ENCODE measurements at regions not wholly inside any gene's neighbourhood (a gene's known extent, or its start where the extent isn't known, plus 50 kb on each side); places are given as distances from the start of the nearest gene placed in this dataset.
"Not testable (repeated sequence)": the region's sequence is repeated elsewhere in the genome, so short reads cannot be mapped to it uniquely, and the experiment has no call there.

DNA sequence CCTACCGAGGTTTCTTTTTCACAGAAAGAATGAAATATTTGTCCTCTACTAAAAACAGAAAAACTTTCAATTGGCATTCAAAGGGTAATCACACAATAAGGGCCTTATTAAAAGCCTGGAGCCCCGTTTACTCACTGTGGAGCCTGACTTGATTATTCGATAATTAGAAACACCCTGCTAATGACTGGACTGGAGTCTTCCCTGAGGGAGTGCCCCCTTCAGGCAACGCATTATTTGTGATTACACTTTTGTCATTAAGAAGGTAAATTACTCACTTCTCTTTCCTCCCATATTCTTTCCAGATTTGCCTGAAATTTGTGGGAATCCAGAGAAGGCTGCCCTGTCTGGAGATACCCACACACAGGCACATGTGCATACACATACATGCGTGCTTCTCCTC, 444.2 kb upstream of the NPVF start:
- DNase-seq: no peak

- DNase-seq: peak in 2 of 3 experiments; percentile 35 to 70
Measured at GRCh38 chr7:25675789-25676474, 447.6 kb upstream of the NPVF start.

DNA sequence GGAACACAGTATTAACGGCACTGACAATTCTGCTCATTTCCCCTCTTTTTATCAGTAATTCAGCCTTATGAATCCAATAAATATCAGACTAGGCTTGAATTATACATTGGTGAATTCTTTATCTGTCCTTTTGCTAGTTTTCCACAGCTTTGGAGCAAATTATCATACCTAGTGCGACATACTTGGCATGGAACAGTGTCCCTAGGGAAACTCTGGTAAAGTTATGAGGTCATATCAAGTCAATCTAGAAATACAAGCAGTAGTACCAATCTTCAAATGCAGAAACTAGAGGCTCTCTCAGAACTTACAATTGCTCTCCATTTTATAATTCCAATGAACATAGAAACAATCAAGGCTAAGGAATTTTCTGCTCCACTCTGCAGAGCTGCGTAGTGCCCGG, 449.3 kb upstream of the NPVF start:
- no peak for DNase-seq

DNA sequence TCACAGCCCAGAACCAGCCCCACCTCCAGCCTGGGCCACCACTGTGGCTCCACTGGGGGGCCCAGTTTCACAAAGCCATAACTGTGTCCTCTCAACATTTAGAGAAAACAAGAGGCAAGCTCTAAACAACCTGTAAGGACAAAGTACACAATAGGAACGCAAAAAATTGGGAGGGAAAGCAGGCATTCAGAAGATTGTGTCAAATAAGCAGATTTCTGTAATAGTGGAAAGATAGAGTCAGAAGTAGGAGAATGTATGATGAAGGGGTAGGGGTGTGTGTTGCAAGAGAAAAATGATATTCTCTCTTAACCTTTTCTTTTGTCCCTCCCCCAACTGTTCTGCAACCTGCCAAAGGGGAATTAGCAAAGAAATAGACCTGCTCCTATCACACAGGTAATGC, 449.9 kb upstream of the NPVF start:
- DNase-seq: no peak

DNA sequence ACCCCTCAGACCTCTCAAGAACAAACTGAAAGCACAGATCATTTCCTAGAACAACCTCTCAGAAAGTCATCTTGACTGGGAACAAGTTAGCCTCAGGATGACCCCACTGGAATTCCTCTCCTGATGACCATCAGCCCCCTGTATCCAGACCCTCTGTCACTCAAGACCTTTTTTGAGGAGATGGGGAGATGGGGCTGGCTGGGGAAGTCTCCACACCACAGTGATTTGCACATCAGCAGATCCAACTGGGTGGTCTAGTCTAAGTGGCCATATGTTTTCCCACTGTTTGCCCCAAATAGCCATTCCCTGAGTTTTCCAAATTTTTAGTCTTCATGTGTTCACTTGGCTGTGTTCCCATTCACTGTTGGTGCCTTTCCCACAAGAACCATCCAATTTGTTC, 452.4 kb upstream of the NPVF start:
- no peak for DNase-seq

DNA sequence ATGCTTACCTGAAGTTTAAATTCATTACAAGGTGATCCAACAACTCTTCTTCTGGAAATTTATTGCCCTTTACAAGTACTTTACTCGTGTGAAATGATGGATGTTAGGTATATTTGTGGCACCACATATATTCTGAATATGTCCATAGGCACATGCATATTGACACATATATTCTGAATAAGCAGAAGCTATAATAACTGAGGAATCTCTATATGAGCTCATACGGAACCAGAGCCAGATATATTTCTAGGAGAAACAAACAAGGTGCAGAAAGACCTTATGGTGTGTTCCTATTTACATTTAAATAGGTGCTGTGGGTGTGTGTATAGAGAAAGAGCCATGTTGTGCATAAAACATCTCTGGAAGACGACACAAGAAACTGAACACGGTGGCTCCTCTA, 456.1 kb upstream of the NPVF start:
- no peak for DNase-seq

DNA sequence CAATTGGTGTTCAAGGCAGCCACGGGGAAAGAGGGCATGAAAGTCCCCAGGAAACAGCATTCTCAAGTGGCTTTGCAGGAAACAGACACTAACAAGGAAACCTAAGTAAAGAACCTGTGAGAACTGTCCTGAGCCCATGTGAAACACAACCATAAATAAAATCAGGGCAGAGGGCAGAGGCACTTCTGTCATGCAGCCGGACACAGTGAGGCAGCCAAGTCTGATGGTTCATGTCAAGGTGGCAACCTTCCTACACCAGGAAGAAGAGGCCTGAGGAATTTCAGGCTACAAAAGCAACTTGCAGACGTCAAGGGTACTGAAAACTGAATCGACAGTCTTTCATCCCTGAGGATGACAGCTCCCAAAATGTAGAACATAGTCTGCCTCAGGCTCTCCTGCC, 458.2 kb upstream of the NPVF start:
- DNase-seq: no peak

- no peak for DNase-seq
Measured at GRCh38 chr7:25694211-25694610, 457.8 kb upstream of the NFE2L3 start.

GRCh38 chr7:25694699-25695098, 457.3 kb upstream of the NFE2L3 start:
- DNase-seq: no peak

DNA sequence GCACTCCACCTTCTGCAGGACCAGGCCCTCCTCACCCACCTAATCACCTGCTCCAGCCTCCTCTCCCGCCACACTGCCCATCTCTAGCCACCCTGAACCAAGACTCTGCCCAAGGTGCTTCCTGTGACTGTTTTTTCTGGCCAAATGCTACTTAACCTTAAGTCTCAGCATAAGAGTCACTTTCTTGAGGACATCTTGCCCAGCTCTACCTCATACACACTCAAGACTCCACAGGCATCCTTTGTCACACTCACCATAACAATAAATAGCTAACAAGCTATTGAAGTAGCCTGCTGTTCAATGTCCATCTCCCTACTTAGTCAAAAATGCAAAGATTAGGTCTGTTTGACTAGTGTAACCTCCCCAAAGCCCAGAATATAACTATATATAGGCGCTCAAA, 455.4 kb upstream of the NFE2L3 start:
- DNase-seq: no peak

- no peak for DNase-seq
Measured at GRCh38 chr7:25698451-25699113, 453.4 kb upstream of the NFE2L3 start.

DNA sequence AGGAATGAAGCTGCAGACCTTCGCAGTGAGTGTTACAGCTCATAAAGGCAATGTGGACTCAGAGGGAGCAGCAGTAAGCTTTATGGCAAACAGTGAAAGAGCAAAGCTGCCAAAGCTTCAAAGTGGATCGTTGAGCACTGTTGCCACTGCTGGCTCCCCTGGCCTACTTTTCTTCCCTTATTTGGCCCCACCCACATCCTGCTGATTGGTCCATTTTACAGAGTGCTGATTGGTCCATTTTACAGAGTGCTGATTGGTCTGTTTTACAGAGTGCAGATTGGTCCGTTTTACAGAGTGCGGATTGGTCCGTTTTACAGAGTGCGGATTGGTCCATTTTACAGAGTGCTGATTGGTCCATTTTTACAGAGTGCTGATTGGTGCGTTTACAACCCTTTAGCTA, 451.9 kb upstream of the NFE2L3 start:
- DNase-seq: not testable (repeated sequence)

DNA sequence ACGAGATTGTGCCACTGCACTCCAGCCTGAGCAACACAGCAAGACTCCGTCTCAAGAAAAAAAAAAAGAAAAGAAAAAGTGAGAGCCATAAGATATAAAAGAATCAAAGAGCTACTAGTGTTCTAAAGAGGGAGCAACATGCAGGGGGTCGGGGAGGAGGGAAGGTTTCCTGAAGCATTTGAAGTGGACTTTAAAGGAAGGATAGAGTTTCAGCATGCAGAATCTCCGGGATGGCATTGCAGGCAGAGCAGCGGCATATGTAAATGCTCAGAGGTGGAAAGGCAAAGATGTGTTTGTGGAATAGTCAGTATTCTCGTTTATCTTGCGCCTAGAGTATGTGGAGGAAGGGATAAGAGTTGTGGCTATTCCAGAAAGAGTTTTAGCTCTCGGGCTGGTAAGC, 447.6 kb upstream of the NFE2L3 start:
- no peak for DNase-seq

DNA sequence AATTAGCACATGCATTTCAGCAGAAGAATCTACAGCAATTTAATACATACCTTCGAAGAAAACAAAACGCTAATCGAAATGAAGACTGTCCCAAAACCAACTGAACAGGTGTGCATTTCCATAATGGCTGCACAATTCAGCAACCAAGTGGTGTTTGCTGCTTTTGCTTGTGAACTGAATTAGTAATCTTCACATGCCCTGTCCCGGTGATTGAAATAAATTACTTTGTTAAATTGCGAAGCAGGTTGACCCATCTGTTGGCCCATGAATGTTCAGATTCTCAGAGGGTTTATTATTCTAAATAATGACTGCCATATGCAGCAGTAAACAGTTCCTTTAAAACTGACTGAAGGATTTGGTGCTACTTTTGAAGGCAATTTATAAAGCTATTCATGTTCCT, 445.2 kb upstream of the NFE2L3 start:
- no peak for DNase-seq

GRCh38 chr7:25707768-25708620, 444.0 kb upstream of the NFE2L3 start:
- DNase-seq: no peak

DNA sequence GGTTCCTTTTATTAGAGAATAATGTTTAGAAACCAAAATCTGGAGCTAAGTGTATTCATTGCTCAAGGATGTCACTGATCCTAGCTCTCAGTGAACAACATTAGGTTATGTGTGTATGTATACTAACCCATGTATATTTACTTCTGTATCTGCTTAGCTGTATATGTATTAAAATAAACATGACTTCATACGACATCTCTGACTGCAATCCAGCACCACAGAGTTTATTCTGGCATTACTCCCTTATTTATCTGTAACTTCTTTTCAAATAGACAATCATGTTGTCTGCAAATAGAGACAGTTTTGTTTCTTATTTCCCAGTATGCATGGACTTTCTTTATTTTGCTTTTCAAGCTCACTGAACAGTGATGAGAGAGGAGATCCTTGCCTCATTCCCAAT, 441.0 kb upstream of the NFE2L3 start:
- DNase-seq: no peak

DNA sequence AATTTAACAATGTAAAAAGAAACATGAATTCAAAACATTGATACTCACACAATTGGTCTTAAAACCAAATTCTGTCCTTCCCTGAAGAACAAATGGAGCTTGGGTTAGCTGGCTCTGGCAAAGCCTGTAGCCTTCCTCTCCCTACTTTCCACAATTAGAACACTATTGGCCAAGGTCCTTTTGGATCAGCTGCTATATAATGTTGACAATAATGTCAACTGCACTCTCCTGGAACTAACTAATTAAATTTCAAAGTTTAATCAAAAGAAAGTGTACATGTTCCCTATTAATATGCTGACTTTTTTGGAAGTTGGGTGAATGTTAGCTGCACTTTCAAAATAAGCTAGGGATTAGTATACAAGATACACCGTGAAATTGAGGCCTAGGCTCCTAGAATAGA, 440.1 kb upstream of the NFE2L3 start:
- DNase-seq: no peak

DNA sequence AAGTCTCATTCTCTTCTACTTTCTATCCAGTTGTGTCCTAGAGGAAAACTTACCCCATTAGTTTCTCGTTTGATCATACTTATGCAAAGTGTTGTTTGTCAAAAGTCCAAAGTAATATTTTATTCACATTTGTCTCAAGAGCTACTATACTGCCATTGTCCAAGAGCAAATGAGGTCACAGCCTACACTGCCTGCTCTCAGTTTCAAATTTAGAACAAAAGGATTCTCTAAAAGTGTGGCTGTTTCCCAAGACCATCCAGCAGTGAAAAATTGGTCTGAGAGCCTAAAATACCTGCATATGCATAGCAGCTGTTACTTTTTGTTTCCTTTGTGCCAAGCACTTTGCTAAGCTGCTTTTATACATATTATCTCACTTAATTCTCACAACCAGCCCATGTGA, 439.5 kb upstream of the NFE2L3 start:
- no peak for DNase-seq

GRCh38 chr7:25714013-25714412, 438.0 kb upstream of the NFE2L3 start:
- DNase-seq: no peak

DNA sequence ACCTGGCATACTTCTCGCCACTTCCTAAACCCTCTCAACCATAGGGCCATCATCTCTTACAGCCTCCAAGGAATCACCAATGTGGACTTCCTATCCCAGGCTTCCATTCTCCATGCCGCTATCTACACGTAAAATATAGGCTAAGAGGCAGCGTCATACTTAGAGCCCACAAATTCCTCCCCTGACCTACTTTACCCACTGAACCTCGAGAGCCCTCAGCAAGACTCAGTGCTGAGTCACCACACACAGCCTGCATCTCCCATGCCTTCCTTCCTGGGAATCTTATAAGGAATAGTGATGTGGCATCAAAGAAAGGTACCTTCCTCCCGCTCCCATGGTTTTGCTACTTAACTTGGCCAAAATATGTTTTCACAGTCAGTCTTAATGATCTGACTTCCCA, 435.6 kb upstream of the NFE2L3 start:
- no peak for DNase-seq

- DNase-seq: no peak
Measured at GRCh38 chr7:25718596-25718995, 433.4 kb upstream of the NFE2L3 start.

- DNase-seq: no peak
Measured at GRCh38 chr7:25719190-25719896, 432.7 kb upstream of the NFE2L3 start.

DNA sequence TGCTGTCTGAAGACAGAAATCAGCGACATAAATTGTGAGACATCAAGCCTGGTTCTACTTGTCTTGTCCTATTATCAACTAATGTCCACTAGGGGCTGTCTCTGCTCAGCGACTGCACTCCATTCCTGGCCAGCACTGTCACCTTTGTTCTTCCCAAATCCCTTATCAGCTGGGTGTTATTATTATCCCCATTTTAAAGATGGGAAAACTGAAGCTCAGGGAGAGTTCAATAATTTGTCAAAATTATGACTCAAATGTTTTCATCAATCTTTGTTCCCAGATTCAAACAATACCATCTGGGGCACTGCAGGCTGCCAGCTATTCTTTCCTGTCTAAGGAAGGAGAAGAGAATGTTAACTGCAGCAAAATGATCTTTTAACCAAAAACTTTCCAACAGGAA, 431.6 kb upstream of the NFE2L3 start:
- DNase-seq: peak in 2 of 3 experiments; percentile 26 to 50

Measured in NCI-H1417 (cell line).